IPS-NIHi7 (cell line): ENCODE measurements at regions not wholly inside any gene's neighbourhood (a gene's known extent, or its start where the extent isn't known, plus 50 kb on each side); places are given as distances from the start of the nearest gene placed in this dataset.

Source experiments
- DNase-seq: peaks from one replicate; pipeline ENCODE4 v3.0.0; 2012; ENCODE audit warnings: mixed read lengths; ENCODE audit errors: extremely low spot score

DNA sequence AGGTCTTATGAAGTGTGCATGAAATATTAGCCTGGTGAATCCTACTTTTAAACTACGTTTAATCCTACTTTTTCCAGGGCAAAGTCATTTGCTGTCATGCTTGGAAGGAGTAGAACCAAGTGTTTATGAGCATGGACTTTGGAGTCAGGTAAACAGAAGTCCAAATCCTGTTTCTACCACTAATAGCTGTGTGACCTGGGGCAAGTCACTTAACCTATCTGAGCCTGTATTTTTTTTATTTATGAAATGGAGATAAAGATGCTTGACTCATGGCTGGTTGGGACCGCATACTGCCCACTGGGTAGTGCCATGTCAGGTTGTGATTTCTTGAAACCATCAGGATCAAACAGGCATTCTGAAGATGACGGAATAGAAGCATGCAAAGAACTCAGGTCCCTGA lies 249.6 kb downstream of the BAMBI start:
- DNase-seq, result no peak

DNA sequence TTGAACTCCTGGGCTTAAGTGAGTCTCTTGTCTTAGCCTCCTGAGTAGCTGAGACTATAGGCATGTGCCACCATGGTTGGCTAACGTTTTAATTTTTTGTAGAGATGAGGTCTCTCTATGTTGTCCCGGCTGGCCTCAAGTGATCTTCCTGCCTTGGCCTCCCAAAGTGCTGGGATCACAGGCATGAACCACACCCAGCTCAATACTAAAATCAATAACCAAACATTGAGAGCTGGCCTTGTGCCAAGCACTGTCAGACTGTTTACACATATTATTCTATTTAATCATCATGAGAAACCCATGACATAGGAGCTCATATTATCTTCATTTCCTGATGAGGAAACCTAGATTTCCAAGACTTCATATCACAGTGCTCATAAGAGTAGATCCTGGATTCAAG lies 251.2 kb downstream of the BAMBI start:
- DNase-seq, result no peak

- DNase-seq, result no peak
These were observed 252.6 kb downstream of the BAMBI start for GRCh38 chr10:28929942-28930341.

DNA sequence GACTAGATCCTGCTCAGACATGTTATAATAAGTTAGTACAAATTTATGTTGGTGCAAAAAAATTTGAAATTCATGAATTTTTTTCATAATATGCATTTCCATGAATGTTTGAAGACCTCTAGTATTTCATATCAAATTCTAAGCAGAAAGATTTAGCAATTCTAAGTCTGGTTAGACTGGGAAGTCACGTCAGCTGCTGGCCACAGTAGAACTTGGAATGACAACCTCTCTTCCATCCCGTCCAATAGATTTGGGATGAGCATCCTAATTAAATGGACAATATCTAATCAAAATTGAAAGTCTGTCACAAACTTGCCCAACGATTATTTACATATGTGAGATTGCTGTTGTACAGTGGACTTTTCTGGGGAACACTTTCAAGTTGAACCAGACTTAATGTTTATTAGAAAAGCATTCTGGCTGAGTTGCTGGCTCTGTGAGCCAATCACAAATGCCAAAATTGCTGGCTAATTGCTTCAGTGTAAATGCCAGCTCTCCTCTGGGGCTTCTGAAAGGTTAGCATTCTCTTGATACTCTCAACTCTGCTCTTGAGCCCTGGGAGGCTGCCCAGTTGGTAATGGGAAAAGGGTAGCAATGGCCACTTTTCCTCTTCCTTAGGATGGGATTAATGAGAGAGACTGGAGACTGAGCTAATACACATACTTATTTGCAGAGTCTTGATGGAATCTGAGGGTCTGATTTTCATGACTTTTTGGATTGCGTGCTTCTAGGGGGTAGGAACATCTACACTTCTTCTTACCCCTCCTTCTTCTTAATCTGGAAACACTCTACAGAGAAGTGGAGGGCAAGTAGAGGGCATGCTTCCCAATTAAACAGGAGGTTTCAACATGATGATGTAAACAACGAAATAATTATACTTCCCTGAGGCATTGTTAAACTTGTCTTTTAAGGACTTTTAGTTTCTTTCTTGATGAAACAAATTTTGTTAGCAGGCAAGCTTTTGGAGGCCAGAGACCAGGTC lies 253.5 kb downstream of the BAMBI start:
- DNase-seq, result no peak

DNA sequence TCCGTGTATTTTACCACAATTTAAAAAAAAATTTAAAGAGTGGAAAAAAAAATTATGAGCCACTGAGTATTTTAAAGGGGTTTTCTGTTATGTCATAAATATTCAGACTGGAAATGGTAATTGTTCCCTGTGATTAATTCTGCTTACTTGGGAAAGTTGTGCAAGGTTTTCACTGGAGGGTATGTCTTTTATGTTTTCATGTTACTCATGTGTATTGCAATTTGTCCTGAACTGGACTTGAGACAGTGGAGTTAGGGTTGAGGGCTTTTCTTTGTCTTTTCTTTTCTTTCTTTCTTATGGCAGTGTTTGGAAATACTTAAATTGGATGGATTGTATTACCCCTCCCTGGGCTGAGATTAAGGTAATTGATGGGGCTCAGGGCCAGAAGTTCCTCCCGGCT lies 257.7 kb downstream of the BAMBI start:
- DNase-seq, result no peak

DNA sequence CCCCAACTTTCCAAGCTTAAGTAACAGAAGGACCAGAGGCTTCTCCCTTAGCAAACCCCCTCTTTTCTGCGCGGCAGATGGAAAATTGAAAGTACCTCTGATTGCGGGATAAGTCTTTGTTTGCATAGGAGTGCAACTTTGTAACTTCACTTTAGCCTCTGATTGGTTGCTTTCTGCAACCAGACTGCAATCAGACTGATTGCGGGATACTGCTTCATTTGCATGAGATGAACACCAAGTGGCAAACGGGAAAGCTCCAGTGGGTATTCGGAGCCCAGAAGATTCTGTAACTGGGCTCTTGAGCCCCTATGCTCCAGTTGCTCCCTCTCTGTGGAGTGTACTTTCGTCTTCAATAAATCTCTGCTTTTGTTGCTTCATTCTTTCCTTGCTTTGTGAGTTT lies 260.6 kb downstream of the BAMBI start:
- no peak for DNase-seq

DNA sequence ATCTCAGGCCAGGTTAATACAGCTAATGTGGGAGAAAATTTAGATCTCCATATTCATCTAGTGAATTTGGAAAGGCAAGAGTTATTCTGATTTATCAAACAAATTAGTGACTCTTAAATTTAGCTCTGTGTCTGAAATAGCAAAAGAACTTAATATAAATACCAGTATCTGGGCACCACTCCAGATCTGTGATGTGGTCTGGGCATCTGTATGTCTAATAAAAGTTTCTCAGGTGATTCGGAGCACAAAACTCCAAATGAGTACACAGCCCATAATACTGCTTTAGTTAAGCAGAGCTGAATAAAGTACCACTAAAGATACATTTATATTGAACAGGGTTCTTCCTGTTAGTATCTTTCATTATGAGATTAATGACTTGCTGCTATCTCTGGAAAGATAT lies 261.4 kb downstream of the BAMBI start:
- no peak for DNase-seq

DNA sequence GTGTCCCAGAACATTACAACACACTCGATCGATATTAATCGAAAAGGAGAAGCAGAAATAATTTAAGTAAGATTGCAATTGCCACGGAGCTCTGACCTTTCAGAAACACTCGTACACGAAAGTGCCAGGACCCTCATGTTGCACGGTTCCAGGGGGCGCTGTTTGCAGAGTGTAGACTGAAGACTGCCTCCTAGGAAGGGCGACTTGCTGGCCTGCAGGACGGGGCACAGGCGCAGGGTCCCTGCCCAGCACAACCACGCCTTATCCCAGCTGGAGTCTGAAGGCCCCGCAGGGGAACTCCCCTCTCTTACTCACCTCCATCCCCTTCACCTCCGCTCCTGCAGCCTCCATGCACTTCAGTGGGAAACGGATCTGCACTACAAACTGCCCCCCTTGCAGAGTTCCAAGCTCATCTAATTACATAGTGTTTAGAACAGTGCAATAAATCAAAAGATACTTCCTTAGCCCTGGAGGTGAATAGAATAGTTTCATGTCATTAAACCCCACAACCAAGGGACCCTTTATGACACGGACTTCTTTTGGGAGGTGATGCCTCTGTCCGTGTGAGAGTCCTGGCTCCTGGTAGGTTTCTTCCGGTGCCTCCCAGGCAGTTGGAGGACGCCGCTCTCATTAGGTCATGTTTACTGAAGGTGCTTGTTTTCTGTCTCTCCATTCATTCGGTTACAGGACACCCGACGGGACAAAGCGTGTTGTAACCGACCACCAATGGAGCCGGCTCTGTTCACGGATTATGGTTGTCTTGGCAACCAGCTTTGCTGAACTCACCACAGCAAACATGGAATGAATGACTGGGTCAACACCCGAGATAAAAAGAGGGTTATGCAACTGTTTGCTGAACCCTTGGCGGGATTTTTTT lies 262.2 kb downstream of the BAMBI start:
- DNase-seq, result peak; percentile 80

DNA sequence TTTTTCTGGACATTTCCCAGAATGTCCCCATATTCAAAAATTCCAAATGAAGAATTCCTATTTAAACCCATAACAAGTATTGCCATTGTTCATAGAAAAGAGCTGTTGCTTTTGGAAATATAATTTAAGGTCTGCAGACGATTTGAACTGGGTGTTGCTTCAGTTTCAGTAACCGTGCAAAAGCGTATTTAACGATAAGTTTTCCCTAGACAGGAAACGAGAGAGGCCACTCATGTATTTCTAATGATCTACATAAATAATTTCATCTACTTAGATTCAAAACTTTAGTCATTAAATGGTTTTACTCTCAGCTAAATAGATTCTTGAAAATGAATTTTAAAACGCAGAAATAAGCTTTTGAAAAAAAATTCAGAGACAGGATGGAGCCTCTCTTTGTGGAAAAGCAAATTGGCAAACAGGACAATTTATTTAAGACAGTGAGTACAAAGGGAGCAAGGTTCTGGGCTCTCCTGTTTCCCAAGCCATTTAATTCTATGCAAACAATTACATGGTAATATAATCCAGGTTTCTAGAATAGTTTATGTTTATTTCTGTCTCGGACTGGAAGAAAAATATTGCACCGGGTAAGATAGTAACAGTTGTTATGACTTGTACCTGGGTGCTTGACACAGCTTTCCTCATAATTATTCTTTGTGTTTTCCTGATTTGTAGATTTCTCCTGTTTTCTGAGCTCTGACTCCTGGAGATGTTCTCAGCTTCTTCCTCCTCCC lies 263.0 kb downstream of the BAMBI start:
- no peak for DNase-seq

GRCh38 chr10:28942012-28942411 lies 264.7 kb downstream of the BAMBI start:
- no peak for DNase-seq

DNA sequence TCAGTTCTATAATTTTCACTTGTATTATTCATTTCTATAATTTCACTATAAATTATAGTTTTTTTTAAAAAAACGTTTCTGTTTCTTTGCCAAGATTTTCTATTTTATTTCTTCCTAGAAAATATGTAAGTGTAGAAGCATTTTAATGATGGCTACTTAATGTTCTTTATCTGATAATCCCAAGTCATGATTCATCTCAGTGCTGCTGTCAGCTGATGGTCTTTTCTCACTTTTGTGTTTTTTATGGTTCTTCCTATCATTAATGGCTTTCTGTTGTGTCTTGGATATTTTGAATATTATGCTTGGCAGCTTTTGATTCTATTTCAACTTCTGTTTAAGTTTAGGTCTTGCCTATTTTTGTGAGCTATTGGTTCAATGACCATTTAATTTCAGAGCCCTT lies 268.6 kb downstream of the BAMBI start:
- no peak for DNase-seq

DNA sequence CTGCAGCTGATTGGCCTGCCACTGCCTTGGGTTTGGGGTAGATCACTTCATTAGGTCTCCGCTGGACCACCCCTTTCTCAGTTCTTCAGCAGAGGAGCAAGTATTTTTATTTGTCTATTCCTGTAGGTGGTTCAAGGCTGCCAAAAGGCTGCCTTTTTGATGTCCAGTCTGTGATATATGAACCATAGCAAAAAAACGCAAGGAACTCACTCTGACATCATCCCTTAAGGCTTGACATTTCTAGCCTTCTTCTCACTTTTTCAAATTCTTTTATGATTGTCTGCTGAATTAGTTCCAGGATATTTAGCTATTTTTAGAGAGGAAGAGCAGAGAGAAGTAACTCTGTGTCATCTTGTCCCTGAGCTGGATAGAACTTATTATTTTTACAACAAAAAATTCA lies 269.2 kb downstream of the BAMBI start:
- DNase-seq, result no peak

- no peak for DNase-seq
These were observed 269.9 kb downstream of the BAMBI start for GRCh38 chr10:28947171-28947570.

GRCh38 chr10:28948046-28948445 lies 270.7 kb downstream of the BAMBI start:
- no peak for DNase-seq

- DNase-seq, result no peak
These were observed 272.0 kb downstream of the BAMBI start for GRCh38 chr10:28949005-28950004.

DNA sequence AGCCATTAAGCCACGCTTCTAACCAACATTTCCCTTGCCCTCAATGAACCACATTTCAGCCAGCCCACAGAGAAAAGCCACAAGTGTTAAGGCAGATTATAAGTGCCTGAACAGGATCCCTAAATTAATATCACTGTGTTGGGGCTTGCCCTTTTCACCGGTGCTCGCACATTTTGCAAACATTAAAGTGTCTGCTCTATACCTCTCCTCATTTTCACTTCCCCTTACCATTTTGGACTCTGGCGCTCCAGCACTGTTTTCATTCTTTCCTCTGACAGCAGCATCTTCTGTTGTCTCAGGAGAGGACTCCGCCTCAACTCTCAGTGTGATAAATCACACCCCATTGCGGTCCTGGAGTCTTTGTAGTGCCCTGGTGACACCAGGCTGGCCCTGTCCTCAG lies 274.2 kb downstream of the BAMBI start:
- no peak for DNase-seq

DNA sequence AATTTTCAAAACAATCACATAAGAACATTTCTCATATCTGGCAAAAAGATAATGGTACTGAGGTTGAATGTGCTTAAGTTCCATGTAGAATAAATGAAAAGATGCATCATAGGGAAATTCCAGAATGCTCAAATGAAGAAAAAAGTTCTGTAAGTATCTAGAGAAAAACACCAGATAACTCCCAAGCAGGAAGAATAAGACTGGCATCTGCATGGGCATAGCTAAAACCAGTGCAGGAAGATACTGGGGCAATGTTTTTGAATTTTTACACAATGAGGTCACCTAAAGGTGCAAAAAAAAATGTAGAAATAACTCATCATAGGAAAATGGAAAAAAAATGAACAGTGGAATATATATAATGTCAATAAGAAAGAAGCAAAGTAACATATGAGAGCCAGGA lies 275.2 kb downstream of the BAMBI start:
- DNase-seq, result no peak

DNA sequence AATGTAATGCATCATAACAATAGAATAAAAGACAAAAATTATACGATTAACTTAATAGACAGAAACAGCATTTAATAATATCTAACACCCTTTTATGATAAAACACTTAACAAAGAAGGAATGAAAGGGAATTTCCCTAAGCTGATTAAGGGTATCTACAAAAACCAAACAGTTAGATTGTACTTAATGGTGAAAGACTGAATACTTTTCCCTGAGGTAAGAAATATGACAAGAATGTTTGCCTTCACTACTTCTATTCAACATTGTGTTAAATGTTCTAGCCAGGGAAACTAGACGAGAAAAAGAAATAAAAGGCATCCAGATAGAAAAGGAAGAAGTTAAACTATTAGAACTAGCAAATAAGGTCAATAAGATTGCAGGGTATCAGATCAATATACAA lies 276.9 kb downstream of the BAMBI start:
- no peak for DNase-seq

- DNase-seq, result no peak
These were observed 281.1 kb downstream of the BAMBI start for GRCh38 chr10:28958468-28958867.

DNA sequence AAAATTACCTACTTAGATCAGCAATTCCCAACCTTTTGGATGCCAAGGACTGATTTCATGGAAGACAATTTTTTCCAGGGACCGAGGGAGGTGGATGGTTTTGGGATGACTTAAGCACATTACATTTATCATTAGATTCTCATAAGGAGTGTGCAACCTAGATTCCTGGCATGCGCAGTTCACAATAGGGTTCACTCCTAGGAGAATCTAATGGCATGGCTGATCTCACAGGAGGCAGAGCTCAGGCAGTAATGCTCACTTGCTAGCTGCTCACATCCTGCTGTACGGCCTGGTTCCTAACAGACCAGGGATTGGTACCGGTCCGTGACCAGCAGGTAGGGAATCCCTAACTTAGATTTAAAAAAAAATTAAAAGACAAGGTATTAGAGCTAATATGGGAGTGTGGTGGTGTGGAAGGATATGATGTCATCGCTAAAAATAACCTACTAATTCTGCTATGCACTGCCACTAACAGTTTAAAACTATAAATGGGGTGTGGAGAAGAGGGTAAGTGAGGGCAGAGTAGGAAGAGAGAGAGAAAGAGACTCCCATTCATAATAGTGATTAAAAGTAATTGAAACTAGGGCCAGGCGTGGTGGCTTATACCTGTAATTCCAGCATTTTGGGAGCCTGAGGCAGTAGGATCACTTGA lies 282.7 kb downstream of the BAMBI start:
- no peak for DNase-seq
